H1 (cell line): ENCODE measurements at regions not wholly inside any gene's neighbourhood (a gene's known extent, or its start where the extent isn't known, plus 50 kb on each side); places are given as distances from the start of the nearest gene placed in this dataset.

ENCODE experiments used
- CTCF ChIA-PET: fragments of 300-600 bp; sonication (Branson Sonifier 250); formaldehyde crosslinking; loops from one replicate; lab custom pipeline; 2021; ENCODE audit not compliant: partially characterized antibody; lab: Charles Lee
- POLR2A ChIA-PET: fragments of 300-600 bp; sonication (Branson Sonifier 250); formaldehyde crosslinking; loops from one replicate; lab custom pipeline; 2021; ENCODE audit warnings: inconsistent platforms; ENCODE audit not compliant: partially characterized antibody; lab: Charles Lee
- DNase-seq, 2 experiments: peaks; one replicate each; pipeline versions ENCODE4 v3.0.0 to v3.0.0-alpha.2; 2010 to 2022; ENCODE audit warnings: low spot score in 2 of 2, low read depth in 1 of 2, mixed read lengths in 1 of 2
- FAIRE-seq: peaks from 2 replicates; lab custom pipeline; 2011; peaks lifted over from hg19 to GRCh38; lab: Jason Lieb, UNC
- H2AFZ ChIP-seq: 2 replicates; pipeline ENCODE4 v1.8.1; 2012; ENCODE audit warnings: low read length, inconsistent platforms
- H2AK5ac ChIP-seq: 2 replicates; pipeline ENCODE4 v1.6.1; 2013; ENCODE audit warnings: low read depth, low read length
- H2BK120ac ChIP-seq: replicated peaks from 2 replicates; pipeline ENCODE3; 2013; ENCODE audit warnings: low read depth, low read length, inconsistent platforms
- H2BK12ac ChIP-seq: 2 replicates; pipeline ENCODE4 v1.6.1; 2013; ENCODE audit warnings: low read depth, low read length
- H2BK15ac ChIP-seq: 2 replicates; pipeline ENCODE4 v1.6.1; 2013; ENCODE audit warnings: low read length
- H2BK20ac ChIP-seq: 2 replicates; pipeline ENCODE4 v1.6.1; 2013; ENCODE audit warnings: low read length
- H2BK5ac ChIP-seq: 2 replicates; pipeline ENCODE4 v1.6.1; 2013; ENCODE audit warnings: low read depth, low read length
- H3K14ac ChIP-seq: 2 replicates; pipeline ENCODE4 v1.6.1; 2013; ENCODE audit warnings: inconsistent platforms; ENCODE audit not compliant: insufficient read length
- H3K18ac ChIP-seq: 2 replicates; pipeline ENCODE4 v1.6.1; 2013; ENCODE audit warnings: low read length; ENCODE audit errors: extremely low read depth
- H3K23ac ChIP-seq: 2 replicates; pipeline ENCODE4 v1.6.1; 2013; ENCODE audit warnings: inconsistent platforms; ENCODE audit not compliant: insufficient read length
- H3K23me2 ChIP-seq: 2 replicates; pipeline ENCODE4 v1.6.1; 2013; ENCODE audit warnings: low read depth, low read length
- H3K27ac ChIP-seq: 2 replicates; pipeline ENCODE4 v1.6.1; 2011; ENCODE audit warnings: low read depth, low read length, inconsistent platforms
- H3K27me3 ChIP-seq, 4 experiments: replicated peaks in 1 of 4; 1 replicate in 1 of 4; 2 replicates in 3 of 4; pipeline versions ENCODE4 v1.6.1 to v1.8.1; 2011 to 2013; ENCODE audit warnings: low read length in 3 of 4, mild to moderate bottlenecking in 3 of 4, inconsistent platforms in 2 of 4, mixed read lengths in 2 of 4, moderate library complexity in 1 of 4; ENCODE audit not compliant: control insufficient read depth in 3 of 4, insufficient read depth in 3 of 4; ENCODE audit errors: extremely low read depth in 1 of 4
- H3K36me3 ChIP-seq, 4 experiments: 2 replicates each; pipeline versions ENCODE4 v1.6.1 to v1.8.1; 2011 to 2013; ENCODE audit warnings: mild to moderate bottlenecking in 4 of 4, low read length in 3 of 4, moderate library complexity in 2 of 4, control low read depth in 1 of 4, inconsistent platforms in 1 of 4; ENCODE audit not compliant: insufficient read depth in 4 of 4, control insufficient read depth in 2 of 4
- H3K4ac ChIP-seq: replicated peaks from 2 replicates; pipeline ENCODE3; 2013; ENCODE audit warnings: low read length, low read depth, mixed read lengths, inconsistent platforms; ENCODE audit not compliant: insufficient read length
- H3K4me1 ChIP-seq, 4 experiments: replicated peaks in 1 of 4; 1 replicate in 1 of 4; 2 replicates in 3 of 4; pipeline versions ENCODE4 v1.6.1 to v1.8.1; 2011 to 2013; ENCODE audit warnings: low read length in 3 of 4, inconsistent platforms in 2 of 4, mixed read lengths in 1 of 4; ENCODE audit not compliant: insufficient read depth in 4 of 4, control insufficient read depth in 3 of 4
- H3K4me2 ChIP-seq, 2 experiments: 2 replicates each; pipeline versions ENCODE4 v1.6.1 to v1.8.1; 2011 to 2013; ENCODE audit warnings: low read depth in 2 of 2, low read length in 2 of 2, control low read depth in 1 of 2, inconsistent platforms in 1 of 2, mild to moderate bottlenecking in 1 of 2; ENCODE audit not compliant: insufficient read depth in 1 of 2
- H3K4me3 ChIP-seq, 4 experiments: fragments of 200-600, 300-600 bp in 1 of 4; sonication (generic), shearing (Covaris generic), sonication (Bioruptor Twin) in 1 of 4; 2 replicates each; pipeline versions ENCODE4 v1.5.1 to v1.8.1; 2011 to 2016; ENCODE audit warnings: low read length in 4 of 4, low read depth in 3 of 4, control low read depth in 2 of 4, inconsistent platforms in 2 of 4, mild to moderate bottlenecking in 2 of 4, mixed read lengths in 1 of 4, moderate library complexity in 1 of 4; ENCODE audit not compliant: insufficient read depth in 2 of 4; ENCODE audit errors: extremely low read depth in 1 of 4
- H3K56ac ChIP-seq: replicated peaks from 2 replicates; pipeline ENCODE3; 2013; ENCODE audit warnings: low read depth, mild to moderate bottlenecking, mixed read lengths, low read length, inconsistent platforms; ENCODE audit not compliant: insufficient read length
- H3K79me1 ChIP-seq: 2 replicates; pipeline ENCODE4 v1.6.1; 2013; ENCODE audit warnings: low read depth, low read length, control low read depth
- H3K79me2 ChIP-seq, 2 experiments: 2 replicates each; pipeline versions ENCODE4 v1.6.1 to v1.8.1; 2012 to 2013; ENCODE audit warnings: low read length in 2 of 2, mild to moderate bottlenecking in 2 of 2, inconsistent platforms in 1 of 2; ENCODE audit not compliant: insufficient read depth in 2 of 2, control insufficient read depth in 1 of 2
- H3K9ac ChIP-seq, 4 experiments: replicated peaks in 1 of 4; 1 replicate in 1 of 4; 2 replicates in 3 of 4; pipeline versions ENCODE4 v1.6.1 to v1.8.1; 2011 to 2013; ENCODE audit warnings: low read depth in 3 of 4, low read length in 3 of 4, control low read depth in 2 of 4, mild to moderate bottlenecking in 2 of 4, moderate library complexity in 2 of 4, inconsistent platforms in 1 of 4; ENCODE audit errors: extremely low read depth in 1 of 4
- H3K9me3 ChIP-seq, 2 experiments: 2 replicates each; pipeline versions ENCODE4 v1.6.1 to v1.8.1; 2012 to 2013; ENCODE audit warnings: mild to moderate bottlenecking in 2 of 2, moderate library complexity in 2 of 2, control low read depth in 1 of 2, inconsistent platforms in 1 of 2, low read depth in 1 of 2, low read length in 1 of 2, mixed read lengths in 1 of 2; ENCODE audit not compliant: insufficient read depth in 2 of 2
- H4K20me1 ChIP-seq, 2 experiments: replicated peaks in 1 of 2; 2 replicates each; pipeline versions ENCODE3 to v1.8.1; 2011 to 2013; ENCODE audit warnings: inconsistent platforms in 2 of 2, low read length in 2 of 2, mild to moderate bottlenecking in 1 of 2; ENCODE audit not compliant: insufficient read depth in 2 of 2, control insufficient read depth in 1 of 2
- H4K5ac ChIP-seq: 2 replicates; pipeline ENCODE4 v1.6.1; 2013; ENCODE audit warnings: low read length, low read depth, mixed read lengths, inconsistent platforms; ENCODE audit not compliant: insufficient read length
- H4K8ac ChIP-seq: 2 replicates; pipeline ENCODE4 v1.8.0; 2013; ENCODE audit warnings: mild to moderate bottlenecking, moderate library complexity, low read length, inconsistent platforms; ENCODE audit not compliant: insufficient read depth; ENCODE audit errors: extremely low read depth
- H4K91ac ChIP-seq: replicated peaks from 2 replicates; pipeline ENCODE3; 2013; ENCODE audit warnings: low read length, mixed read lengths, inconsistent platforms; ENCODE audit not compliant: insufficient read length
- ASH2L ChIP-seq: fragments of 200-600, 300-600 bp; sonication (generic); IDR thresholded peaks from one replicate; pipeline ENCODE4 v1.7.1; 2017; ENCODE audit warnings: low read length
- BACH1 ChIP-seq: IDR thresholded peaks from 2 replicates; pipeline ENCODE4 v1.6.1; 2012; ENCODE audit warnings: low read length, improper control_type of control experiment
- CHD1 ChIP-seq: IDR thresholded peaks from 2 replicates; pipeline ENCODE4 v1.6.1; 2012; ENCODE audit warnings: low read depth, low read length, improper control_type of control experiment
- GABPA ChIP-seq: IDR thresholded peaks from 2 replicates; pipeline ENCODE4 v1.6.1; 2011; ENCODE audit warnings: mild to moderate bottlenecking, low read length, moderate library complexity, borderline replicate concordance; ENCODE audit not compliant: insufficient read depth
- GTF2F1 ChIP-seq: IDR thresholded peaks from 2 replicates; pipeline ENCODE4 v1.6.1; 2012; ENCODE audit warnings: low read depth, low read length, improper control_type of control experiment, borderline replicate concordance
- JUN ChIP-seq: IDR thresholded peaks from 2 replicates; pipeline ENCODE4 v1.6.1; 2011; ENCODE audit warnings: low read depth, mild to moderate bottlenecking, improper control_type of control experiment, low read length
- JUND ChIP-seq: IDR thresholded peaks from 2 replicates; pipeline ENCODE4 v1.6.1; 2011; ENCODE audit warnings: mild to moderate bottlenecking, improper control_type of control experiment, low read length
- KDM5A ChIP-seq: fragments of 200-600 bp; IDR thresholded peaks from 2 replicates; pipeline ENCODE4 v1.7.1; 2012; ENCODE audit warnings: mild to moderate bottlenecking, low read length, inconsistent platforms, mixed read lengths
- POU5F1 ChIP-seq: IDR thresholded peaks from 2 replicates; pipeline ENCODE4 v1.6.1; 2011; ENCODE audit warnings: low read depth, mild to moderate bottlenecking, low read length, moderate library complexity
- SP1 ChIP-seq: IDR thresholded peaks from 2 replicates; pipeline ENCODE4 v1.6.1; 2011; ENCODE audit warnings: low read depth, low read length
- SP2 ChIP-seq: IDR thresholded peaks from 2 replicates; pipeline ENCODE4 v1.6.1; 2012; ENCODE audit warnings: mild to moderate bottlenecking, low read length, inconsistent platforms
- TBP ChIP-seq: IDR thresholded peaks from 2 replicates; pipeline ENCODE4 v1.6.1; 2011; ENCODE audit warnings: low read depth, low read length, improper control_type of control experiment
- USF2 ChIP-seq: IDR thresholded peaks from 2 replicates; pipeline ENCODE4 v1.6.1; 2011; ENCODE audit warnings: low read length, improper control_type of control experiment
- ZNF274 ChIP-seq: IDR thresholded peaks from 2 replicates; pipeline ENCODE4 v1.7.0; 2012; ENCODE audit warnings: low read length, borderline replicate concordance; ENCODE audit errors: extremely low read depth
- WGBS, 2 experiments: shearing (Covaris generic) in 1 of 2; methylation state at CpG; one replicate each; pipeline versions ENCODE4 v1.1.6 to v1.1.7; 2013 to 2015; ENCODE audit warnings: low lambda C conversion rate in 2 of 2, mixed read lengths in 2 of 2, inconsistent platforms in 1 of 2, low coverage in 1 of 2, missing lambda C conversion rate in 1 of 2; ENCODE audit not compliant: insufficient replicate concordance in 2 of 2, insufficient coverage in 1 of 2, insufficient read length in 1 of 2; ENCODE audit errors: extremely low coverage in 1 of 2, missing lambda C conversion rate in 1 of 2; 5-methylcytosine and 5-hydroxymethylcytosine counted together

- no peak overlapping the region for H2BK120ac ChIP-seq
- no peak overlapping the region for H4K5ac ChIP-seq
- H3K23ac ChIP-seq = no peak overlapping the region
- 91% methylated on average over 2 of the region's 2 CpGs; no CpG with 5 or more reads in 1 of the 2 experiments for WGBS, 2 experiments
- H3K4me2 ChIP-seq = no peak overlapping the region
- no peaks in the 10 kb centered on the region for H3K27me3 ChIP-seq
- H3K27ac ChIP-seq = no peak overlapping the region
- H2AK5ac ChIP-seq = no peak overlapping the region
- H3K9me3 ChIP-seq = no peaks in the 10 kb centered on the region
- FAIRE-seq (no peak), DNase-seq (no peak)
- H3K18ac ChIP-seq = no peak overlapping the region
- H3K4ac ChIP-seq = no peak overlapping the region
- H2BK20ac ChIP-seq = no peak overlapping the region
- no peaks in the 10 kb centered on the region; the same call in 1 of the 2 replicates for H3K23me2 ChIP-seq
- no peak overlapping the region for H3K14ac ChIP-seq
- no peaks in the 10 kb centered on the region for H3K4me1 ChIP-seq
- H3K79me2 ChIP-seq = no peaks in the 10 kb centered on the region
- H3K79me1 ChIP-seq = no peaks in the 10 kb centered on the region
- no peak overlapping the region for H3K4me3 ChIP-seq
- H3K9ac ChIP-seq = no peak overlapping the region
- ChIA-PET POLR2A (no interaction called here), CTCF (interaction anchor here (0.6 kb wide), 1 partner anchor 69 kb away, joined by 4 read pairs; no protein-coding TSS in a partner anchor)
- H2BK5ac ChIP-seq = no peak overlapping the region
- H4K8ac ChIP-seq = no peak overlapping the region
- H3K36me3 ChIP-seq = no peaks in the 10 kb centered on the region
- TF ChIP-seq POU5F1 (no peak), JUND (no peak), USF2 (no peak), SP1 (no peak), TBP (no peak), ASH2L (no peak), BACH1 (no peak), GABPA (no peak), CHD1 (no peak), JUN (no peak), SP2 (no peak), KDM5A (no peak), GTF2F1 (no peak), ZNF274 (no peak)
- H3K56ac ChIP-seq = no peak overlapping the region
- H4K91ac ChIP-seq = no peak overlapping the region
- H2BK12ac ChIP-seq = no peak overlapping the region
- H2BK15ac ChIP-seq = no peak overlapping the region
- H2AFZ ChIP-seq = no peak overlapping the region
- H4K20me1 ChIP-seq = no peaks in the 10 kb centered on the region
These were observed 282.0 kb upstream of the PPFIA2 start for GRCh38 chr12:82040987-82041743.
